ENCODE measurements at regions not wholly inside any gene's neighbourhood (a gene's known extent, or its start where the extent isn't known, plus 50 kb on each side); places are given as distances from the start of the nearest gene placed in this dataset.

DNA sequence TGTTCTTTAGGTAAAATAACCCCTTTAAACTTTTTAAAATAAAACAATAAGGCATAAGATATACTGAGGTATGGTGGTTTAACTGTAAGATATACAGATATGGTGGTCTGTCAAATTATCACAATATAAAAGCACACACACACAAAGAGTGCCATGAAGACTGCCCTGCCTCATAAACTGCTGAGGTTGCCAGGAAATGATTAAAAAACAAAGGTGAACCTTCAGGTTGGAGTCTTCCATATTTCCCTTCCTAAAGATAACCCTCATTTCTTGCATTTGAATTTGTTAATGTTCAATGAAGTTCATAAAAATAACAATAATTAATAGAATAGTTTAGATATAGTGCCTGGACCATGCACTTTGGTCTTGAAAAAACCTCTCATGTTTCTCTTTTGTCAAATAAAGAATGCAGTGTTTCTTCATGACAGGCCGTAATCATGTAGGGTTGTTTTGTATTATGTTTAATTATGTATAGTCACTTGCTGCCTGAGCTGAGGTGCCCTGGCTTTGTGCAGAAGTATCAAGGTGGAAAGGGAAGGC lies 123.6 kb upstream of the B3GALT2 start:
- no peak for DNase-seq

DNA sequence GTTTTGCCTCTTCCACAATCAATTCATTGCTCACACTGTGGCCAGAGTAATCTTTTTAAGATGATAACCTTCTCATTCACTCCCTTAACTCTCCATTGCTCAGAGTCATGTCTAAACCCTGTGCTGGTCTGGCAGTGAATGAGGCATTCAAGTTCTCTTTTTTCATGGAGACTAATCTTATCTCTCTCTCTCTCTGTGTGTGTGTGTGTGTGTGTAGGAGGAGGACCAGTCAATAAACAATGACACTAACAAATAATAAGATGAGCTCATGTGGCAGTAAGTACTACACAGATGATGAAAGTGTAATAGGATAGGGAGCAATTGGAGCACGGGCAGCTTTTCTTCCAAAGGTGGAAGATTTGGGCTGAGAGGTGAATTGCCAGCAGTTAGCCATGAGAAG lies 122.0 kb upstream of the B3GALT2 start:
- no peak for DNase-seq

DNA sequence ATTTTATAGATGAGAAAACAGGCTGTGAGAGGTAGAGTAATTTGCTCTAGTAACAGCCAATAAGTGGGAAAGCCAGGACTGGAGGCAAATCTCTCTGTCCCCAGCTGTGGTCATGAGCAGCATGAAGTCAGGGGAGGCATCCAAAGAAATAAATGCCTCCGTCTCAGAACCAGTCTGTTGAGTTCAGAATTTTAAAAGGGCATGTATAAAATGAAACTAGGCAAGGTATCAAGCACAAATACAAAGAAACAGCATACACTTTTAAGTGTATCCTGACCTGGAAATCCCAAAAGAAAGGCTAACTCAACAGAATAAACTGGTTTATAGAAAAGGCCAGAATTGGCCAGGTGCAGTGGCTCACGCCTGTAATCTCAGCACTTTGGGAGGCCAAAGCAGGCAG lies 120.0 kb upstream of the B3GALT2 start:
- no peak for DNase-seq
